ENCODE measurements at regions not wholly inside any gene's neighbourhood (a gene's known extent, or its start where the extent isn't known, plus 50 kb on each side); places are given as distances from the start of the nearest gene placed in this dataset.
"Not testable (repeated sequence)": the region's sequence is repeated elsewhere in the genome, so short reads cannot be mapped to it uniquely, and the experiment has no call there.

DNA sequence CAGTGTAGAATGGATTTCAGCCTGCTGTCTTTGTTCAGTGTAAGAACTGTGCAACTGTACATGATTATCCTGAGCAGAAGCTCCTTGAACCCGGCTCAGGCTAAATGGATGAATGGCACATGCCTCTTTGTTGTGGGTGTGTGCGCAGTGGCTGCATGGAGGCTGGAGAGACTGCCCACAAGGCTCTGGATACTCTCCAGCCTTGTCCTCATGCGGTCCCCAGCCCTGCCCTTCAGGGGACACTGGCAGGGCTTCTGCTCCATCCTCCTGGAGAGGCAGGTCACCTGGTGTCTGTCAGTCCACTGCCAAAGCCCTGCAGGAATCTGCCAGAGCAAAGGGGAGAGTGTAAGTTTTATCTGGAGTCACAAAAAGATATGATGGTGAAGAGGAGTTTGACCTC lies 241.7 kb upstream of the EXOC2 start (continued):
- TF ChIP-seq, protein P1, sequence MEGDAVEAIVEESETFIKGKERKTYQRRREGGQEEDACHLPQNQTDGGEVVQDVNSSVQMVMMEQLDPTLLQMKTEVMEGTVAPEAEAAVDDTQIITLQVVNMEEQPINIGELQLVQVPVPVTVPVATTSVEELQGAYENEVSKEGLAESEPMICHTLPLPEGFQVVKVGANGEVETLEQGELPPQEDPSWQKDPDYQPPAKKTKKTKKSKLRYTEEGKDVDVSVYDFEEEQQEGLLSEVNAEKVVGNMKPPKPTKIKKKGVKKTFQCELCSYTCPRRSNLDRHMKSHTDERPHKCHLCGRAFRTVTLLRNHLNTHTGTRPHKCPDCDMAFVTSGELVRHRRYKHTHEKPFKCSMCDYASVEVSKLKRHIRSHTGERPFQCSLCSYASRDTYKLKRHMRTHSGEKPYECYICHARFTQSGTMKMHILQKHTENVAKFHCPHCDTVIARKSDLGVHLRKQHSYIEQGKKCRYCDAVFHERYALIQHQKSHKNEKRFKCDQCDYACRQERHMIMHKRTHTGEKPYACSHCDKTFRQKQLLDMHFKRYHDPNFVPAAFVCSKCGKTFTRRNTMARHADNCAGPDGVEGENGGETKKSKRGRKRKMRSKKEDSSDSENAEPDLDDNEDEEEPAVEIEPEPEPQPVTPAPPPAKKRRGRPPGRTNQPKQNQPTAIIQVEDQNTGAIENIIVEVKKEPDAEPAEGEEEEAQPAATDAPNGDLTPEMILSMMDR (IDR thresholded peaks at IDR 0.05 in 2 of 3, conservative IDR thresholded peaks at IDR 0.05 in 1 of 3; ENCODE audit: control insufficient read depth in 2 of 3, extremely low read depth in 1 of 3, insufficient read depth in 1 of 3, low read depth in 3 of 3, low read length in 3 of 3), result no peak
- TF ChIP-seq RB1 (IDR thresholded peaks at IDR 0.05; ENCODE audit: borderline replicate concordance) (no peak), MXI1 (IDR thresholded peaks at IDR 0.05; ENCODE audit: low read depth, low read length) (no peak), IKZF2 (IDR thresholded peaks at IDR 0.05) (no peak)

DNA sequence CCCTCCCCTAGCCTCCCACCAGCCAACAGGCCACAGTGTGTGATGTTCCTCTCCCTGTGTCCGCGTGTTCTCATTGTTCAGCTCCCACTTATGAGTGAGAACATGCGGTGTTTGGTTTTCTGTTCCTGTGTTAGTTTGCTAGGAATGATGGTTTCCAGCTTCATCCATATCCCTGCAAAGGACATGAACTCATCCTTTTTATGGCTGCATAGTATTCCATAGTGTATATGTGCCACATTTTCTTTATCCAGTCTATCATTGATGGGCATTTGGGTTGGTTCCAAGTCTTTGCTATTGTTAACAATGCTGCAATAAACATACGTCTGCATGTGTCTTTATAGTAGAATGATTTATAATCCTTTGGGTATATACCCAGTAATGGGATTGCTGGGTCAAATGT lies 239.0 kb upstream of the EXOC2 start:
- H3K4me3 ChIP-seq; H3K4me1 ChIP-seq (ENCODE audit: control insufficient read depth, insufficient read depth, low read length); H3K27me3 ChIP-seq (replicated peaks in 1 of 2; ENCODE audit: control insufficient read depth in 2 of 2, insufficient read depth in 2 of 2, low read length in 1 of 2); FAIRE-seq; DNase-seq (ENCODE audit: low read depth, low spot score); in situ Hi-C loops (cut with MboI); H3K9ac ChIP-seq (ENCODE audit: control insufficient read depth, insufficient read depth, low read length); H4K20me1 ChIP-seq (ENCODE audit: control insufficient read depth, insufficient read depth); H2AFZ ChIP-seq (ENCODE audit: control insufficient read depth, low read depth, low read length); BruUV-seq (replicated peaks); RAD21 ChIA-PET (ENCODE audit: unreplicated experiment); H3K79me2 ChIP-seq (ENCODE audit: control insufficient read depth, insufficient read depth, low read length); CTCF ChIA-PET; H3K27ac ChIP-seq (ENCODE audit: control insufficient read depth, insufficient read depth); H3K9me3 ChIP-seq (replicated peaks; ENCODE audit: control insufficient read depth, insufficient read depth, low read length); intact Hi-C loops (cut with micrococcal nuclease; ENCODE audit: unreplicated experiment); H3K4me2 ChIP-seq (ENCODE audit: control insufficient read depth, insufficient read depth); ATAC-seq; H3K36me3 ChIP-seq (ENCODE audit: control insufficient read depth in 2 of 2, insufficient read depth in 2 of 2, low read length in 1 of 2); POLR2A ChIA-PET: not testable (repeated sequence)
- 73% methylated on average over 4 of the region's 4 CpGs for WGBS (ENCODE audit: insufficient coverage, insufficient replicate concordance, low lambda C conversion rate, missing lambda C conversion rate)
- SMC1A ChIA-PET (ENCODE audit: uncharacterized antibody, unreplicated experiment), result interaction anchor here (0.6 kb wide), 1 partner anchor 101 kb away, joined by 3 read pairs; no protein-coding TSS in a partner anchor

DNA sequence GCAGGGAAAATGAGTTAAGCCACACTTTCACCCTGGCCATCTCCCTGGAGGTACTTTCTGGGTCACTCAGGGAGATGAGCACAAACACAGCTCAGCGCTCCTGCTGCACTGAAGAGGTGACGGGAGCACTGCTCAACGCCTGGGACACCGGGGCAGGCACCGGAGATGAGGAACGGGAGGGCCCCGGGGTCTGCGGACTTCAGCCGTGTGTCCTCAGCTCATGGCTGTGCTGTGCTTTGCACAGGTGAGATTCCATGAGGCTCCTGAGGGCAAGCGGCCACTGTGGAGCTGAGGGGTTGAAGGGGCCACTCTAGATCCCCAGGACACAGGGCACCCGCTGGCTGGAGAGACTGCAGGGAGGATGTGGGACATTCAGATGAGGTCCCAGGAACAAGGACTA lies 234.2 kb upstream of the EXOC2 start:
- ChIA-PET CTCF (interaction anchor here (0.5 kb wide), 1 partner anchor 54 kb away, joined by 3 read pairs; no protein-coding TSS in a partner anchor), POLR2A (no interaction called here), SMC1A (ENCODE audit: uncharacterized antibody, unreplicated experiment) (no interaction called here), RAD21 (ENCODE audit: unreplicated experiment) (no interaction called here)
- TF ChIP-seq BMI1 (IDR thresholded peaks at IDR 0.05; ENCODE audit: borderline replicate concordance) (no peak), TAF1 (IDR thresholded peaks at IDR 0.05; ENCODE audit: borderline replicate concordance, low read depth, low read length) (no peak), NR2C2 (IDR thresholded peaks at IDR 0.05; ENCODE audit: borderline replicate concordance, control insufficient read depth, insufficient read length, low read depth) (no peak), SREBF2 (IDR thresholded peaks at IDR 0.05; ENCODE audit: low read length) (no peak), SMAD1 (IDR thresholded peaks at IDR 0.05; ENCODE audit: low read depth, partially characterized antibody) (no peak), SRF (IDR thresholded peaks at IDR 0.05; ENCODE audit: low read depth in 2 of 2, low read length in 2 of 2) (no peak)
- TF ChIP-seq, protein P2, sequence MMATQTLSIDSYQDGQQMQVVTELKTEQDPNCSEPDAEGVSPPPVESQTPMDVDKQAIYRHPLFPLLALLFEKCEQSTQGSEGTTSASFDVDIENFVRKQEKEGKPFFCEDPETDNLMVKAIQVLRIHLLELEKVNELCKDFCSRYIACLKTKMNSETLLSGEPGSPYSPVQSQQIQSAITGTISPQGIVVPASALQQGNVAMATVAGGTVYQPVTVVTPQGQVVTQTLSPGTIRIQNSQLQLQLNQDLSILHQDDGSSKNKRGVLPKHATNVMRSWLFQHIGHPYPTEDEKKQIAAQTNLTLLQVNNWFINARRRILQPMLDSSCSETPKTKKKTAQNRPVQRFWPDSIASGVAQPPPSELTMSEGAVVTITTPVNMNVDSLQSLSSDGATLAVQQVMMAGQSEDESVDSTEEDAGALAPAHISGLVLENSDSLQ (IDR thresholded peaks at IDR 0.05), result no peak
- H3K4me3 ChIP-seq, result no peak overlapping the region
- no peak for FAIRE-seq
- H3K27me3 ChIP-seq (replicated peaks in 1 of 2; ENCODE audit: control insufficient read depth in 2 of 2, insufficient read depth in 2 of 2, low read length in 1 of 2), result no peaks in the 10 kb centered on the region
- BruUV-seq (replicated peaks), result no TSS peak
- no peak overlapping the region for H3K9ac ChIP-seq (ENCODE audit: control insufficient read depth, insufficient read depth, low read length)
- no peak for ATAC-seq
- in situ Hi-C loops (cut with MboI) (no loop called here), intact Hi-C loops (cut with micrococcal nuclease; ENCODE audit: unreplicated experiment) (no loop called here)
- H3K4me2 ChIP-seq (ENCODE audit: control insufficient read depth, insufficient read depth), result no peak overlapping the region
- no peak overlapping the region for H3K27ac ChIP-seq (ENCODE audit: control insufficient read depth, insufficient read depth)
- H3K36me3 ChIP-seq (ENCODE audit: control insufficient read depth in 2 of 2, insufficient read depth in 2 of 2, low read length in 1 of 2), result no peaks in the 10 kb centered on the region
- WGBS (ENCODE audit: insufficient coverage, insufficient replicate concordance, low lambda C conversion rate, missing lambda C conversion rate), result 54% methylated on average over 11 of the region's 11 CpGs
- no peaks in the 10 kb centered on the region for H4K20me1 ChIP-seq (ENCODE audit: control insufficient read depth, insufficient read depth)
- no peak overlapping the region for H2AFZ ChIP-seq (ENCODE audit: control insufficient read depth, low read depth, low read length)
- no peaks in the 10 kb centered on the region for H3K79me2 ChIP-seq (ENCODE audit: control insufficient read depth, insufficient read depth, low read length)
- DNase-seq (ENCODE audit: low read depth, low spot score), result no peak
- H3K4me1 ChIP-seq (ENCODE audit: control insufficient read depth, insufficient read depth, low read length), result no peaks in the 10 kb centered on the region
- H3K9me3 ChIP-seq (replicated peaks; ENCODE audit: control insufficient read depth, insufficient read depth, low read length), result peaks cover 1% of the 10 kb centered on the region; the same call in 2 of the 3 replicates

All from GM12878 (cell line).